Common myeloid progenitor, CD34-positive (primary cell): ENCODE measurements at regions not wholly inside any gene's neighbourhood (a gene's known extent, or its start where the extent isn't known, plus 50 kb on each side); places are given as distances from the start of the nearest gene placed in this dataset.

Source experiments
- CTCF ChIA-PET: fragments of 350-600 bp; sonication (Branson Sonifier 250); formaldehyde crosslinking; loops from one replicate; lab custom pipeline; 2021; ENCODE audit warnings: antibody characterized with exemption; lab: Charles Lee
- POLR2A ChIA-PET: fragments of 350-600 bp; sonication (Branson Sonifier 250); formaldehyde crosslinking; loops from one replicate; lab custom pipeline; 2021; ENCODE audit warnings: antibody characterized with exemption; lab: Charles Lee
- DNase-seq, 3 donors: peaks; one replicate each; pipeline versions ENCODE4 v3.0.0 to v3.0.0-alpha.2; 2013
- H3K27ac ChIP-seq, 2 experiments: 1 replicate in 1 of 2; 2 replicates in 1 of 2; pipeline ENCODE4 v1.7.0; 2013; ENCODE audit warnings: inconsistent platforms in 2 of 2, low read length in 2 of 2, mild to moderate bottlenecking in 2 of 2, low read depth in 1 of 2, moderate library complexity in 1 of 2; ENCODE audit not compliant: severe bottlenecking in 2 of 2, insufficient read depth in 1 of 2, poor library complexity in 1 of 2
- H3K27me3 ChIP-seq, 5 experiments: replicated peaks in 2 of 5; 1 replicate in 3 of 5; 2 replicates in 2 of 5; pipeline versions ENCODE4 v1.6.1 to v1.7.0; 2013; ENCODE audit warnings: low read length in 4 of 5, mild to moderate bottlenecking in 2 of 5, moderate library complexity in 2 of 5, inconsistent platforms in 1 of 5; ENCODE audit not compliant: insufficient read depth in 5 of 5, control insufficient read depth in 4 of 5
- H3K36me3 ChIP-seq, 4 experiments: 1 replicate in 2 of 4; 2 replicates in 2 of 4; pipeline versions ENCODE4 v1.6.1 to v1.7.0; 2013; ENCODE audit warnings: low read length in 3 of 4, control low read depth in 1 of 4, mild to moderate bottlenecking in 1 of 4; ENCODE audit not compliant: control insufficient read depth in 4 of 4, insufficient read depth in 4 of 4
- H3K4me1 ChIP-seq, 4 experiments: 1 replicate in 3 of 4; 2 replicates in 1 of 4; pipeline versions ENCODE4 v1.6.1 to v1.7.1; 2013; ENCODE audit warnings: low read length in 3 of 4, mild to moderate bottlenecking in 3 of 4, control low read depth in 1 of 4, inconsistent platforms in 1 of 4, moderate library complexity in 1 of 4; ENCODE audit not compliant: control insufficient read depth in 4 of 4, insufficient read depth in 4 of 4; ENCODE audit errors: control extremely low read depth in 1 of 4
- H3K4me3 ChIP-seq, 7 experiments: 1 replicate in 4 of 7; 2 replicates in 3 of 7; pipeline versions ENCODE4 v1.5.1 to v1.7.0; 2013; ENCODE audit warnings: mild to moderate bottlenecking in 7 of 7, low read length in 6 of 7, moderate library complexity in 6 of 7, inconsistent platforms in 2 of 7, low read depth in 2 of 7, control low read depth in 1 of 7; ENCODE audit not compliant: insufficient read depth in 4 of 7, control insufficient read depth in 1 of 7; ENCODE audit errors: extremely low read depth in 1 of 7
- H3K9me3 ChIP-seq, 5 experiments: 1 replicate in 4 of 5; 2 replicates in 1 of 5; pipeline versions ENCODE4 v1.6.1 to v1.7.1; 2013; ENCODE audit warnings: low read length in 4 of 5, mild to moderate bottlenecking in 2 of 5, inconsistent platforms in 1 of 5, low read depth in 1 of 5, moderate library complexity in 1 of 5; ENCODE audit not compliant: control insufficient read depth in 4 of 5, insufficient read depth in 2 of 5; ENCODE audit errors: control extremely low read depth in 1 of 5
- WGBS: methylation state at CpG from one replicate; pipeline ENCODE4 v1.1.5; 2013; ENCODE audit not compliant: insufficient coverage; 5-methylcytosine and 5-hydroxymethylcytosine counted together

DNA sequence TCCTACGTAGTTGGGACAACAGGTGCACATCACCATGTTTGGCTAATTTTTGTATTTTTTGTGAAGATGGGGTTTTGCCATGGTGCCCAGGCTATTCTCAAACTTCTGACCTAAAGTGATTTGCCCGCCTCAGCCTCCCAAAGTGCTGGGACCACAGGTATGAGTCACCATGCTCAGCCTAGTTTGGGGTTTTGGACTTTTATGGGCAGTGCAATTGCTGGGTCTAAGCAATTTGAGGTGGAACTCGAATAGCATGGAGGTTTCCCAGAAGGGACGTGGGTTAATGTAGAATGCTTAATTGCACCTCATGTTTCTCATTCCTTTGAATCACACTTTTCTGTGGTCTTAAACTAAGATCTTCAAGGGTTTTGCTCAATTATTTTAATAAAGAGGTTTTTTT, 102.3 kb upstream of the EPHA4 start:
- ChIA-PET CTCF (no interaction called here), POLR2A (interaction anchor here (0.6 kb wide), 1 partner anchor 20 kb away, joined by 3 read pairs; no protein-coding TSS in a partner anchor)
- Histone ChIP-seq H3K9me3 (no peaks in the 10 kb centered on the region), H3K36me3 (no peaks in the 10 kb centered on the region), H3K27me3 (no peaks in the 10 kb centered on the region), H3K27ac (no peak overlapping the region), H3K4me3 (no peak overlapping the region), H3K4me1 (no peaks in the 10 kb centered on the region)
- WGBS: 93% methylated on average over 3 of the region's 4 CpGs
- DNase-seq: no peak

DNA sequence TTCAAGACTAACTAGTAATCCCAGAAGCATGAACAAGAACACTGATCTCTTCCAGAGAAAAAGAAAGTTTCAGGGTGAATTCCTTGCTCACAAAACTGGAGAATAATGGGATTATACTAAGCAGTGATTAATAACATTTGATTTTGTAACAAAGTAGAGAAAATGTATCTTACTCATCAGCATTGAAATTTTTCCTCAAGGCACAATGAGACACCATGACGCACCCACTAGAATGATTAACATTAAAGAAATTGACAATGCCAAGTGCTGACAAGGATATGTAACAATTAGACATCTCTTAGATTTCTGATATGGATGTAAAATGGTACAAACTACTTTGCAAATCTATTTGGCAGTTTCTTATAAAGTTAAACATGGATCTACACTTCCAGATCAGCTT, 101.1 kb upstream of the EPHA4 start:
- no peak for DNase-seq
- Histone ChIP-seq H3K9me3 (peaks cover 0 to 1% (median 0%) of the 10 kb centered on the region in 5 experiments), H3K4me3 (no peak overlapping the region), H3K4me1 (no peaks in the 10 kb centered on the region), H3K27ac (no peak overlapping the region), H3K36me3 (no peaks in the 10 kb centered on the region), H3K27me3 (no peaks in the 10 kb centered on the region)
- no CpG with 5 or more reads among the region's 1 CpG for whole genome bisulfite sequencing
- CTCF ChIA-PET: no interaction called here
- POLR2A ChIA-PET: no interaction called here

DNA sequence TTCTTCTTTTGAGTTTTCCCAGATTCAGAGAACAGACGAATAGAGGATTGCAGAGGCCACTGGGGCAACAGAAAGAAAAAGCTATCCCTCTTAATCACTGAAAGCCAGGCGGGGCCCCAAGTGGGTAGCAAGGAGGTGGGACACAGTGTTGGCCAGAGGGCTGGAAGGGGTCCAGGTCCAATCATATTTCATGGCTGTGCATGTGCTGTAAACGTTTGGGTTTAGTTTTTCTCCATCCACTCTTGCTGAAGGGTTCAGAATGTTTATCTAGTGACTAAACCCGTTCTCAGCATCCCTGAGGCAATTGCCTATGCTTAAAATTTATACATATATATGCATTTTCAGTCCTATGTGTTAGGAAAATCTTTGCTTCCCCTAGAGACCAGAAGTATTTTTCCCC, 99.4 kb upstream of the EPHA4 start:
- H3K4me3 ChIP-seq: no peak overlapping the region
- no peak for DNase-seq
- H3K9me3 ChIP-seq: peaks cover 0 to 1% (median 0%) of the 10 kb centered on the region in 5 experiments
- WGBS: 85% methylated on average over 3 of the region's 4 CpGs
- H3K27me3 ChIP-seq: no peaks in the 10 kb centered on the region
- no peak overlapping the region for H3K27ac ChIP-seq
- ChIA-PET POLR2A (no interaction called here), CTCF (no interaction called here)
- H3K4me1 ChIP-seq: no peaks in the 10 kb centered on the region
- no peaks in the 10 kb centered on the region for H3K36me3 ChIP-seq

DNA sequence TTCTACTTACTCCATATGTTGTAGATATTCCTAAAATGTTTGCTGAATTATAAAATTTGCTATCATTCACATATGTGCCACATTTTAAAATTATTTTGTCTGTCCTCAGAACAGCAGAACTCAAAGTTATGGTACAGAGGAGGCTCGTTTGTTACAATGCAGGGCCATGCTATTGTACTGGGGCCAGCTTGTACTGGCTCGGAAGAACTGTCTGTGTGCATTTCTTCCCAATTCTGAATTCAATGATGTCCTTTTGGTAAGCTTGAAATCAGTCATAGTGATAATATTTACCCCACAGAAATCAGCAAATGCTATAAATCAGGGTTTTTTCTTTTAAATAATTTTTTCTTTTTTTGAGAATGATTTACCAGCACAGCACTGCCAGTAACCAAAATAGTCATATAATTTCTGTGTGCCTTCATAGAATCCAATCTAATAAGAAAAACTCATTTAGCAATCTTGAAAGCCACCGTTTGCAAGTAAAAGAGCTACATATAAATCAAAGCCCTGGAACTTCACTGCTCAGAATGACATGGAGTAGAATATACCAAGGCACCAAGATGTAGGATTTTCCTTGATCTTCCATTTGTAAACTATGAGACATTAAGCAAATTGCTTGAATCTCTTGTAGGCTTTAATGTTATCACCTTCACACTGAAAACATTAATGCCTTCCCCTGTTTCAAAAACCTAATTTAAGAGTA, 90.7 kb upstream of the EPHA4 start:
- CTCF ChIA-PET: interaction anchor here (1.0 kb wide), 1 partner anchor 11 kb away, joined by 3 read pairs; no protein-coding TSS in a partner anchor
- WGBS: 92% methylated on average over 2 of the region's 3 CpGs
- no peaks in the 10 kb centered on the region for H3K4me1 ChIP-seq
- H3K27me3 ChIP-seq: no peaks in the 10 kb centered on the region
- DNase-seq: no peak
- H3K9me3 ChIP-seq: no peaks in the 10 kb centered on the region
- H3K4me3 ChIP-seq: no peak overlapping the region
- H3K27ac ChIP-seq: no peak overlapping the region
- POLR2A ChIA-PET: no interaction called here
- H3K36me3 ChIP-seq: no peaks in the 10 kb centered on the region

DNA sequence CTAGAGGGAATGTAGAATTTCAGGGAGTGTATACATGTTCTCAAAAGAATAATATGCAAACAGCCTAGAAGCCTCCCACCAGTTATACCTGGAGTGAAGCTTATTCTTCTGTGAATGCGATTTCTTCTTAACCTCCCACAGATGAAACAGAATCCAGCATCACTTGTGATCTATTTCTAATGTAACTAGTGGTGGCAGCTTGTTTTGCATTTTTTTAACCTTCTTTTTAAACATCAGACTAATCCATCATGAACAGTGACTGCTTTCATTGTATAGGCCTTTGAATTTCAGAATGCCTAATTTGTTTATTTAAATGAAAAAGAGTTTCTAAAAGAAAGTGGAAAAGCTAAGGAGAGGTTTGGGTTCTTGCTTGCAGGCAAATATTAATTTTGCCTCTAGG, 85.7 kb upstream of the EPHA4 start:
- Histone ChIP-seq H3K4me1 (no peaks in the 10 kb centered on the region), H3K27ac (no peak overlapping the region), H3K4me3 (no peak overlapping the region), H3K27me3 (no peaks in the 10 kb centered on the region), H3K36me3 (no peaks in the 10 kb centered on the region), H3K9me3 (no peaks in the 10 kb centered on the region)
- no peak for DNase-seq
- POLR2A ChIA-PET: no interaction called here
- CTCF ChIA-PET: no interaction called here
- no CpG with 5 or more reads among the region's 1 CpG for WGBS

DNA sequence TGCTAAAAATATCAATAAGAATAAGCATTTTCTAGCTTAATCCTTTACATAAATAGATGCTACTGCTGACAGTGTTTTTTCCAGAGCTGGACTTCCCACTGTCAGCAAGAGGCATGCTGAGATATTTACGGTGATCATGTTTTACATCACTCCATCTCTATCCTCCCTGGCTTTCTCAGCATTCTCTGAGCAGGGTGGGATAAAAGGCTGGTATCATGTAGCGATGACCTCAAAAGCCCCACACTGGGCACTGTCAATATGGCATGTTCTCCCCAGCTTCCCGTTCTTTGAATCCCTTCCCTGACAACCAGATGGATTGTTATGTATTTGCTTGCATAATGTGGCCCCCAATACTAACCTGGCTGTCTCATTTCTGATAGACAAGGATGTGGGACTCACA, 83.2 kb upstream of the EPHA4 start:
- Histone ChIP-seq H3K4me3 (no peak overlapping the region), H3K36me3 (no peaks in the 10 kb centered on the region), H3K4me1 (no peaks in the 10 kb centered on the region), H3K9me3 (no peaks in the 10 kb centered on the region), H3K27me3 (no peaks in the 10 kb centered on the region), H3K27ac (no peak overlapping the region)
- CTCF ChIA-PET: no interaction called here
- no peak for DNase-seq
- POLR2A ChIA-PET: no interaction called here
- 94% methylated on average over 2 of the region's 3 CpGs for WGBS

DNA sequence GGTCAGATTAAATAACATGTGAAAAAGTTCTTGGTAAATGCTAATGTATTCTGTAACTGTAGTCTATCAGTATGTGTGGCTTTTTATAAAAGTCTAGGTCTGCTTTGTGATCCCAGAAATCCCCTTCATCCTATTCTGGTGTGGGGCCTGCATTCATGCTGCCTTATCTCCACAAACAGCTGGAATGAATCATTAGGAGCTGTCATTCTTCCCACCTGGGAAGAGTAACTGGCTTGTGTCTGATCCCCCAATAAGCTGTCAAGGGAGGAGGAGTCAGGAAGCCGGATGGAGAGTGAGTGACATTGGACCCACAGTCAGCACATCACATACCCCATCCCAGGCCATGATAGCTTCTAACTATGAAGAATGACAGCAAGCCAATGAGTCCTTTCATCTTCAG, 81.1 kb upstream of the EPHA4 start:
- H3K27me3 ChIP-seq: peaks cover 0 to 2% (median 0%) of the 10 kb centered on the region in 5 experiments
- no peak overlapping the region for H3K4me3 ChIP-seq
- ChIA-PET POLR2A (interaction anchor here (0.6 kb wide), 1 partner anchor 888 kb away, joined by 3 read pairs; no protein-coding TSS in a partner anchor), CTCF (no interaction called here)
- H3K9me3 ChIP-seq: no peaks in the 10 kb centered on the region
- no peak for DNase-seq
- no CpG with 5 or more reads among the region's 1 CpG for WGBS
- no peaks in the 10 kb centered on the region for H3K36me3 ChIP-seq
- H3K27ac ChIP-seq: no peak overlapping the region
- no peaks in the 10 kb centered on the region for H3K4me1 ChIP-seq
